Panc1 (cell line): ENCODE measurements at regions not wholly inside any gene's neighbourhood (a gene's known extent, or its start where the extent isn't known, plus 50 kb on each side); places are given as distances from the start of the nearest gene placed in this dataset.

Experiments used
- POLR2AphosphoS5 ChIP-seq: IDR thresholded peaks from 2 replicates; pipeline ENCODE4 v1.6.1; 2012; ENCODE audit warnings: mild to moderate bottlenecking, low read depth, low read length, moderate library complexity
- SIN3A ChIP-seq: IDR thresholded peaks from 2 replicates; pipeline ENCODE4 v1.6.1; 2012; ENCODE audit warnings: low read depth, mild to moderate bottlenecking, low read length, moderate library complexity, borderline replicate concordance; ENCODE audit not compliant: insufficient read depth
- TF ChIP-seq, protein P1 (sequence below): fragments of 450-650 bp; IDR thresholded peaks from 2 replicates; pipeline ENCODE4 v1.5.1; 2017; ENCODE audit warnings: mild to moderate bottlenecking

DNA sequence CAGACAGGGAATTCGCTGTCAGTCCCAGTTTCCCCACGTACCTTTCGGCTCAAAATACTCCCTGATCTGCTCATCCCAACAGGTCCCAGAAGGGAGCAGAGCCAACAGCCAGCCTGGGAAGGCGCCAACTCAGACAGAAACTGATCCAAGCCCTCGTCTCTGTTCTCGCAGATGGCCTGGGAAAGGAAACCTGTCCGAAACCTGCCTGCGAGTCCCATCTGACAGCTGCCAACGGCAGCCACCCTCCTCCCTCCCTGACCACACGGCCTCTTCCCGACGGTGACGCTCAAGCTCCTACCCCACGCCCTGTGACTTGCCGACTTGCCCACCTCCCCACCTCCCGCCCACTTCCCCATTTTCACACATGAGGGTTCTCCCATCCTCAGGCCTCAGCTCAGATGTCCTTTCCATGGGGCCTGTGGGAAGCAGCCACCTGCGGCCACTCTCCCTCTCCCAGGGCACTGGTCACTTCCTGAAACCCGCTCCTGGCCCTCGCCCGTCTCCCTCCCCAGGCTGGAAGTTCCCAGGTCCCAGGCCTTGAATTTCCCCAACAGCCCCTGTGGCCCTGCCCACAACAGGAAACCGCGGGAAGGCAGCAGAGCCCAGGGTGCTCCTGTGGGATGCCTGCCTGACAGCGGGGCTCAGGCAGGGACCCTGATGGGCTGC lies 60.9 kb upstream of the FBRSL1 start:
- TF ChIP-seq, protein P1, sequence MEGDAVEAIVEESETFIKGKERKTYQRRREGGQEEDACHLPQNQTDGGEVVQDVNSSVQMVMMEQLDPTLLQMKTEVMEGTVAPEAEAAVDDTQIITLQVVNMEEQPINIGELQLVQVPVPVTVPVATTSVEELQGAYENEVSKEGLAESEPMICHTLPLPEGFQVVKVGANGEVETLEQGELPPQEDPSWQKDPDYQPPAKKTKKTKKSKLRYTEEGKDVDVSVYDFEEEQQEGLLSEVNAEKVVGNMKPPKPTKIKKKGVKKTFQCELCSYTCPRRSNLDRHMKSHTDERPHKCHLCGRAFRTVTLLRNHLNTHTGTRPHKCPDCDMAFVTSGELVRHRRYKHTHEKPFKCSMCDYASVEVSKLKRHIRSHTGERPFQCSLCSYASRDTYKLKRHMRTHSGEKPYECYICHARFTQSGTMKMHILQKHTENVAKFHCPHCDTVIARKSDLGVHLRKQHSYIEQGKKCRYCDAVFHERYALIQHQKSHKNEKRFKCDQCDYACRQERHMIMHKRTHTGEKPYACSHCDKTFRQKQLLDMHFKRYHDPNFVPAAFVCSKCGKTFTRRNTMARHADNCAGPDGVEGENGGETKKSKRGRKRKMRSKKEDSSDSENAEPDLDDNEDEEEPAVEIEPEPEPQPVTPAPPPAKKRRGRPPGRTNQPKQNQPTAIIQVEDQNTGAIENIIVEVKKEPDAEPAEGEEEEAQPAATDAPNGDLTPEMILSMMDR, result no peak
- TF ChIP-seq POLR2AphosphoS5 (no peak), SIN3A (no peak)
